HEK293 (cell line): ENCODE measurements at regions not wholly inside any gene's neighbourhood (a gene's known extent, or its start where the extent isn't known, plus 50 kb on each side); places are given as distances from the start of the nearest gene placed in this dataset.

Experiments used
- CTCF ChIA-PET: fragments of 350-600 bp; formaldehyde crosslinking; extraction: SDS; loops from one replicate; lab custom pipeline; 2021; ENCODE audit warnings: antibody characterized with exemption; lab: Yijun Ruan, JAX
- POLR2A ChIA-PET: fragments of 300-600 bp; formaldehyde crosslinking; extraction: SDS; loops from one replicate; lab custom pipeline; 2020; ENCODE audit warnings: antibody characterized with exemption, inconsistent platforms; lab: Yijun Ruan, JAX
- H3K27ac ChIP-seq: fragments of 200-500 bp; sonication (Bioruptor generic); 2 replicates; pipeline ENCODE4 v1.5.1; 2014; ENCODE audit warnings: low read depth, low read length, control low read depth, inconsistent platforms; ENCODE audit errors: extremely low read depth
- H3K36me3 ChIP-seq, 2 experiments: fragments of 200-500 bp in 1 of 2; sonication (Bioruptor generic) in 1 of 2; 1 replicate in 1 of 2; 2 replicates in 1 of 2; pipeline ENCODE4 v1.5.1; 2014 to 2017; ENCODE audit warnings: inconsistent platforms in 2 of 2, low read length in 2 of 2; ENCODE audit not compliant: control insufficient read depth in 2 of 2, insufficient read depth in 1 of 2
- H3K4me1 ChIP-seq: fragments of 200-500 bp; sonication (Bioruptor generic); 2 replicates; pipeline ENCODE4 v1.5.1; 2014; ENCODE audit warnings: mild to moderate bottlenecking, low read length, inconsistent platforms; ENCODE audit not compliant: control insufficient read depth, insufficient read depth
- H3K4me3 ChIP-seq: 2 replicates; pipeline ENCODE4 v1.5.1; 2011; ENCODE audit warnings: low read depth, mild to moderate bottlenecking, control low read depth, low read length, moderate library complexity
- H3K9me3 ChIP-seq: fragments of 200-500 bp; sonication (Bioruptor generic); 2 replicates; pipeline ENCODE4 v1.5.1; 2014; ENCODE audit warnings: low read depth, low read length, inconsistent platforms; ENCODE audit not compliant: control insufficient read depth, insufficient read depth
- HOXA7 ChIP-seq: sonication (generic); formaldehyde crosslinking; IDR thresholded peaks from 2 replicates; pipeline ENCODE4 v1.8.1; 2022; ENCODE audit warnings: missing genetic modification reagents, borderline replicate concordance
- IKZF3 ChIP-seq: fragments of 450-650 bp; IDR thresholded peaks from 2 replicates; pipeline ENCODE4 v1.5.0; 2018; ENCODE audit warnings: missing biosample characterization, mild to moderate bottlenecking, missing genetic modification characterization, moderate library complexity
- KLF10 ChIP-seq: fragments of 450-650 bp; IDR thresholded peaks from 2 replicates; pipeline ENCODE4 v1.5.1; 2018; ENCODE audit warnings: missing biosample characterization, mild to moderate bottlenecking, missing genetic modification characterization
- TCF7L2 ChIP-seq: IDR thresholded peaks from 2 replicates; pipeline ENCODE4 v1.6.1; 2011; ENCODE audit warnings: low read depth, mild to moderate bottlenecking, inconsistent platforms, low read length, moderate library complexity, borderline replicate concordance
- ZNF175 ChIP-seq: fragments of 450-650 bp; formaldehyde crosslinking; IDR thresholded peaks from 2 replicates; pipeline ENCODE4 v1.5.1; 2016; ENCODE audit warnings: missing biosample characterization, missing genetic modification characterization
- ZNF184 ChIP-seq: fragments of 450-650 bp; IDR thresholded peaks from 2 replicates; pipeline ENCODE4 v1.5.1; 2018; ENCODE audit warnings: missing biosample characterization, mild to moderate bottlenecking, missing genetic modification characterization
- ZNF23 ChIP-seq: fragments of 450-650 bp; formaldehyde crosslinking; IDR thresholded peaks from 2 replicates; pipeline ENCODE4 v1.5.1; 2016; ENCODE audit warnings: missing biosample characterization, missing genetic modification characterization, borderline replicate concordance
- ZNF366 ChIP-seq: fragments of 450-650 bp; formaldehyde crosslinking; conservative IDR thresholded peaks from 2 replicates; pipeline ENCODE4 v1.5.1; 2016; ENCODE audit warnings: missing biosample characterization, missing genetic modification characterization
- ZNF391 ChIP-seq: fragments of 450-650 bp; formaldehyde crosslinking; IDR thresholded peaks from 2 replicates; pipeline ENCODE4 v1.5.1; 2016; ENCODE audit warnings: low read depth, missing biosample characterization, missing genetic modification characterization, borderline replicate concordance
- ZNF510 ChIP-seq: fragments of 450-650 bp; formaldehyde crosslinking; IDR thresholded peaks from 2 replicates; pipeline ENCODE4 v1.5.1; 2018; ENCODE audit warnings: mild to moderate bottlenecking, missing genetic modification characterization, missing biosample characterization; ENCODE audit not compliant: insufficient replicate concordance
- ZNF548 ChIP-seq: fragments of 450-650 bp; formaldehyde crosslinking; IDR thresholded peaks from 2 replicates; pipeline ENCODE4 v1.5.1; 2016; ENCODE audit warnings: missing biosample characterization, missing genetic modification characterization
- ZNF549 ChIP-seq: fragments of 450-650 bp; IDR thresholded peaks from 2 replicates; pipeline ENCODE4 v1.5.1; 2018; ENCODE audit warnings: missing biosample characterization, missing genetic modification characterization, mild to moderate bottlenecking, inconsistent platforms, moderate library complexity
- ZNF596 ChIP-seq: fragments of 450-650 bp; IDR thresholded peaks from 2 replicates; pipeline ENCODE4 v1.5.0; 2018; ENCODE audit warnings: missing biosample characterization, mild to moderate bottlenecking, missing genetic modification characterization, moderate library complexity
- ZNF626 ChIP-seq: fragments of 450-650 bp; sonication (Bioruptor Pico); formaldehyde crosslinking; IDR thresholded peaks from 2 replicates; pipeline ENCODE4 v1.5.1; 2018; ENCODE audit warnings: missing biosample characterization, missing genetic modification characterization, inconsistent platforms
- ZSCAN30 ChIP-seq: fragments of 450-650 bp; IDR thresholded peaks from 2 replicates; pipeline ENCODE4 v1.5.1; 2018; ENCODE audit warnings: missing biosample characterization, mild to moderate bottlenecking, missing genetic modification characterization, moderate library complexity
- TF ChIP-seq, protein P1 (sequence below): fragments of 450-650 bp; formaldehyde crosslinking; IDR thresholded peaks from 2 replicates; pipeline ENCODE4 v1.5.1; 2017; ENCODE audit warnings: missing biosample characterization, missing genetic modification characterization
- TF ChIP-seq, protein P2 (sequence below): fragments of 450-650 bp; formaldehyde crosslinking; IDR thresholded peaks from 2 replicates; pipeline ENCODE4 v1.5.1; 2017; ENCODE audit warnings: missing biosample characterization, mild to moderate bottlenecking, missing genetic modification characterization, moderate library complexity
- TF ChIP-seq, protein P3 (sequence below): fragments of 450-650 bp; formaldehyde crosslinking; IDR thresholded peaks from 2 replicates; pipeline ENCODE4 v1.5.1; 2016; ENCODE audit warnings: missing biosample characterization, missing genetic modification characterization, borderline replicate concordance
- TF ChIP-seq, protein P4 (sequence below): fragments of 450-650 bp; formaldehyde crosslinking; IDR thresholded peaks from 2 replicates; pipeline ENCODE4 v1.5.0; 2017; ENCODE audit warnings: missing biosample characterization, missing genetic modification characterization, borderline replicate concordance
- TF ChIP-seq, protein P5 (sequence below): fragments of 450-650 bp; IDR thresholded peaks from 2 replicates; pipeline ENCODE4 v1.5.1; 2018; ENCODE audit warnings: missing biosample characterization, mild to moderate bottlenecking, missing genetic modification characterization

DNA sequence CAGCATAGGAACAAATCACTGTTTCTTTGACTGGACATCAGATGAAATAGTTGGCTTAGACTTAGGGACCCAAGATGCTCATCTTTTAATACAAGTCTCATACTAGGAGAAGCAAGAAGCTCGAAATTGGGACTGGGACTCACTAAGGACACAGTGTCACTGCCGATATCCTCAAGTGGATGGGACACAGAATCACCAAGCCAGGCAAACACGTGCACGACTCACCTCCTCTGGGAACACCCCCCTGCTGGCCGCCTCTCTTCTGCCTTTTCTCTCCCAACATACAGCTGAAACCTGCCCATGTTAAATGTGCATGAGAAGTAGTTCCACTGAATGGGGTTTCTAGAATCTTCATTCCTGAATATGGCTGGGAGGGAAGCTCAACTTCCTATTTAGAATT is 106.6 kb upstream of the FAM204A start:
- Histone ChIP-seq H3K4me1 (no peaks in the 10 kb centered on the region), H3K27ac (no peak overlapping the region), H3K36me3 (no peaks in the 10 kb centered on the region)
- CTCF ChIA-PET: interaction anchor here (0.6 to 6.5 kb wide), 2 partner anchors 10 to 23 kb away, joined by 3 to 47 read pairs; no protein-coding TSS in a partner anchor
- TF ChIP-seq ZNF366 (tag by site-specific recombination): no peak
- no peak for TF ChIP-seq ZNF23 (tag by site-specific recombination)
- TF ChIP-seq TCF7L2: no peak
- no peak for TF ChIP-seq ZNF596 (tag by site-specific recombination)
- TF ChIP-seq ZNF549 (tag by site-specific recombination): no peak
- TF ChIP-seq, protein P1, sequence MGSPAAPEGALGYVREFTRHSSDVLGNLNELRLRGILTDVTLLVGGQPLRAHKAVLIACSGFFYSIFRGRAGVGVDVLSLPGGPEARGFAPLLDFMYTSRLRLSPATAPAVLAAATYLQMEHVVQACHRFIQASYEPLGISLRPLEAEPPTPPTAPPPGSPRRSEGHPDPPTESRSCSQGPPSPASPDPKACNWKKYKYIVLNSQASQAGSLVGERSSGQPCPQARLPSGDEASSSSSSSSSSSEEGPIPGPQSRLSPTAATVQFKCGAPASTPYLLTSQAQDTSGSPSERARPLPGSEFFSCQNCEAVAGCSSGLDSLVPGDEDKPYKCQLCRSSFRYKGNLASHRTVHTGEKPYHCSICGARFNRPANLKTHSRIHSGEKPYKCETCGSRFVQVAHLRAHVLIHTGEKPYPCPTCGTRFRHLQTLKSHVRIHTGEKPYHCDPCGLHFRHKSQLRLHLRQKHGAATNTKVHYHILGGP (tag by site-specific recombination): no peak
- no peak for TF ChIP-seq HOXA7 (CRISPR knock-in tag)
- no peak for TF ChIP-seq KLF10 (tag by site-specific recombination)
- TF ChIP-seq ZSCAN30: no peak
- TF ChIP-seq, protein P2, sequence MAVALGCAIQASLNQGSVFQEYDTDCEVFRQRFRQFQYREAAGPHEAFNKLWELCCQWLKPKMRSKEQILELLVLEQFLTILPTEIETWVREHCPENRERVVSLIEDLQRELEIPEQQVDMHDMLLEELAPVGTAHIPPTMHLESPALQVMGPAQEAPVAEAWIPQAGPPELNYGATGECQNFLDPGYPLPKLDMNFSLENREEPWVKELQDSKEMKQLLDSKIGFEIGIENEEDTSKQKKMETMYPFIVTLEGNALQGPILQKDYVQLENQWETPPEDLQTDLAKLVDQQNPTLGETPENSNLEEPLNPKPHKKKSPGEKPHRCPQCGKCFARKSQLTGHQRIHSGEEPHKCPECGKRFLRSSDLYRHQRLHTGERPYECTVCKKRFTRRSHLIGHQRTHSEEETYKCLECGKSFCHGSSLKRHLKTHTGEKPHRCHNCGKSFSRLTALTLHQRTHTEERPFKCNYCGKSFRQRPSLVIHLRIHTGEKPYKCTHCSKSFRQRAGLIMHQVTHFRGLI: no peak
- TF ChIP-seq ZNF548 (tag by site-specific recombination): no peak
- no peak for TF ChIP-seq ZNF184 (tag by site-specific recombination)
- TF ChIP-seq, protein P3, sequence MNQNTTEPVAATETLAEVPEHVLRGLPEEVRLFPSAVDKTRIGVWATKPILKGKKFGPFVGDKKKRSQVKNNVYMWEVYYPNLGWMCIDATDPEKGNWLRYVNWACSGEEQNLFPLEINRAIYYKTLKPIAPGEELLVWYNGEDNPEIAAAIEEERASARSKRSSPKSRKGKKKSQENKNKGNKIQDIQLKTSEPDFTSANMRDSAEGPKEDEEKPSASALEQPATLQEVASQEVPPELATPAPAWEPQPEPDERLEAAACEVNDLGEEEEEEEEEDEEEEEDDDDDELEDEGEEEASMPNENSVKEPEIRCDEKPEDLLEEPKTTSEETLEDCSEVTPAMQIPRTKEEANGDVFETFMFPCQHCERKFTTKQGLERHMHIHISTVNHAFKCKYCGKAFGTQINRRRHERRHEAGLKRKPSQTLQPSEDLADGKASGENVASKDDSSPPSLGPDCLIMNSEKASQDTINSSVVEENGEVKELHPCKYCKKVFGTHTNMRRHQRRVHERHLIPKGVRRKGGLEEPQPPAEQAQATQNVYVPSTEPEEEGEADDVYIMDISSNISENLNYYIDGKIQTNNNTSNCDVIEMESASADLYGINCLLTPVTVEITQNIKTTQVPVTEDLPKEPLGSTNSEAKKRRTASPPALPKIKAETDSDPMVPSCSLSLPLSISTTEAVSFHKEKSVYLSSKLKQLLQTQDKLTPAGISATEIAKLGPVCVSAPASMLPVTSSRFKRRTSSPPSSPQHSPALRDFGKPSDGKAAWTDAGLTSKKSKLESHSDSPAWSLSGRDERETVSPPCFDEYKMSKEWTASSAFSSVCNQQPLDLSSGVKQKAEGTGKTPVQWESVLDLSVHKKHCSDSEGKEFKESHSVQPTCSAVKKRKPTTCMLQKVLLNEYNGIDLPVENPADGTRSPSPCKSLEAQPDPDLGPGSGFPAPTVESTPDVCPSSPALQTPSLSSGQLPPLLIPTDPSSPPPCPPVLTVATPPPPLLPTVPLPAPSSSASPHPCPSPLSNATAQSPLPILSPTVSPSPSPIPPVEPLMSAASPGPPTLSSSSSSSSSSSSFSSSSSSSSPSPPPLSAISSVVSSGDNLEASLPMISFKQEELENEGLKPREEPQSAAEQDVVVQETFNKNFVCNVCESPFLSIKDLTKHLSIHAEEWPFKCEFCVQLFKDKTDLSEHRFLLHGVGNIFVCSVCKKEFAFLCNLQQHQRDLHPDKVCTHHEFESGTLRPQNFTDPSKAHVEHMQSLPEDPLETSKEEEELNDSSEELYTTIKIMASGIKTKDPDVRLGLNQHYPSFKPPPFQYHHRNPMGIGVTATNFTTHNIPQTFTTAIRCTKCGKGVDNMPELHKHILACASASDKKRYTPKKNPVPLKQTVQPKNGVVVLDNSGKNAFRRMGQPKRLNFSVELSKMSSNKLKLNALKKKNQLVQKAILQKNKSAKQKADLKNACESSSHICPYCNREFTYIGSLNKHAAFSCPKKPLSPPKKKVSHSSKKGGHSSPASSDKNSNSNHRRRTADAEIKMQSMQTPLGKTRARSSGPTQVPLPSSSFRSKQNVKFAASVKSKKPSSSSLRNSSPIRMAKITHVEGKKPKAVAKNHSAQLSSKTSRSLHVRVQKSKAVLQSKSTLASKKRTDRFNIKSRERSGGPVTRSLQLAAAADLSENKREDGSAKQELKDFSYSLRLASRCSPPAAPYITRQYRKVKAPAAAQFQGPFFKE (tag by site-specific recombination): no peak
- TF ChIP-seq, all 188 proteins: peak for 0
- POLR2A ChIA-PET: interaction anchor here (0.6 kb wide), 1 partner anchor 82 kb away, joined by 4 read pairs; no protein-coding TSS in a partner anchor
- no peaks in the 10 kb centered on the region for H3K9me3 ChIP-seq
- no peak overlapping the region for H3K4me3 ChIP-seq

DNA sequence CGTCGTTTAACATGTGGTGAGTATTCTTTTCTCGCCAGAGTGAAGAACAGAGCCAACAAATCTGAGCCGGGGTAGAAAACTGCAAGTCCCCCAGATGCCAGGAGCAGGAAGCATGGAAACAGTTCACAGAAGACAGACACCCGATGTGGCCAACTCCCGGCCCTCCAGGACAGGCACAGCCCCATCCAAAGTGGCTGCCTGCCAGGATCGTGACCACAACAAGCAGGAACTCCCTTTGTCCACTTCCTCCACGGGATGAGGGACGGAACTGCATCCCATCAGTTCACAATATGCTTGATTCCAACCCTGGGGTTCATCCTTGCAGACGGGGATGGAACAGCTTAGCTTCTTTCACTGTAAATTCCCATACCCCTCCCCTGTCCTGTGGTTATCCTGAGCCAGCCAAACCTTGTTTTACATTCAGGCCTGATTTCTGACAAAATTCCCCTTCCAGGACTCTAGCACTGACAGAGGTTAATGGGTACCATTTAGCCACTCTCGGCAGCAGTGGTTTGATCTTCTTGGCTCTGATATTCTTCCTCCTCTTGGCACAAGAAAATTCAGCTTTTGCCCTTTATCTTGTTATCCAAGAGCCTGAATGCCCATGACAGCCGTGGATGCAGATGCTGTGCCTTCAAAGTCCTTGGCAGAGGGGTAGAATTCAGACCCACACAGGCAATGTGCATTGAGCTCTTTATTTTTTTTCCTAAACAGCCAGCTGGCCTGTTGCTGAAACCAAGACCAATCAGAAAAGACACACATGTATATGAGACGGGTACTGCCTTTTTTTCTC is 105.5 kb upstream of the FAM204A start:
- Histone ChIP-seq H3K27ac (no peak overlapping the region), H3K9me3 (no peaks in the 10 kb centered on the region), H3K4me1 (no peaks in the 10 kb centered on the region), H3K4me3 (no peak overlapping the region), H3K36me3 (no peaks in the 10 kb centered on the region)
- CTCF ChIA-PET: interaction anchor here (0.6 to 6.5 kb wide), 2 partner anchors 11 to 39 kb away, joined by 3 to 47 read pairs; no protein-coding TSS in a partner anchor
- POLR2A ChIA-PET: no interaction called here
- no peak for TF ChIP-seq ZNF510
- TF ChIP-seq, protein P4, sequence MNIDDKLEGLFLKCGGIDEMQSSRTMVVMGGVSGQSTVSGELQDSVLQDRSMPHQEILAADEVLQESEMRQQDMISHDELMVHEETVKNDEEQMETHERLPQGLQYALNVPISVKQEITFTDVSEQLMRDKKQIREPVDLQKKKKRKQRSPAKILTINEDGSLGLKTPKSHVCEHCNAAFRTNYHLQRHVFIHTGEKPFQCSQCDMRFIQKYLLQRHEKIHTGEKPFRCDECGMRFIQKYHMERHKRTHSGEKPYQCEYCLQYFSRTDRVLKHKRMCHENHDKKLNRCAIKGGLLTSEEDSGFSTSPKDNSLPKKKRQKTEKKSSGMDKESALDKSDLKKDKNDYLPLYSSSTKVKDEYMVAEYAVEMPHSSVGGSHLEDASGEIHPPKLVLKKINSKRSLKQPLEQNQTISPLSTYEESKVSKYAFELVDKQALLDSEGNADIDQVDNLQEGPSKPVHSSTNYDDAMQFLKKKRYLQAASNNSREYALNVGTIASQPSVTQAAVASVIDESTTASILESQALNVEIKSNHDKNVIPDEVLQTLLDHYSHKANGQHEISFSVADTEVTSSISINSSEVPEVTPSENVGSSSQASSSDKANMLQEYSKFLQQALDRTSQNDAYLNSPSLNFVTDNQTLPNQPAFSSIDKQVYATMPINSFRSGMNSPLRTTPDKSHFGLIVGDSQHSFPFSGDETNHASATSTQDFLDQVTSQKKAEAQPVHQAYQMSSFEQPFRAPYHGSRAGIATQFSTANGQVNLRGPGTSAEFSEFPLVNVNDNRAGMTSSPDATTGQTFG (tag by site-specific recombination): no peak
- TF ChIP-seq, protein P5, sequence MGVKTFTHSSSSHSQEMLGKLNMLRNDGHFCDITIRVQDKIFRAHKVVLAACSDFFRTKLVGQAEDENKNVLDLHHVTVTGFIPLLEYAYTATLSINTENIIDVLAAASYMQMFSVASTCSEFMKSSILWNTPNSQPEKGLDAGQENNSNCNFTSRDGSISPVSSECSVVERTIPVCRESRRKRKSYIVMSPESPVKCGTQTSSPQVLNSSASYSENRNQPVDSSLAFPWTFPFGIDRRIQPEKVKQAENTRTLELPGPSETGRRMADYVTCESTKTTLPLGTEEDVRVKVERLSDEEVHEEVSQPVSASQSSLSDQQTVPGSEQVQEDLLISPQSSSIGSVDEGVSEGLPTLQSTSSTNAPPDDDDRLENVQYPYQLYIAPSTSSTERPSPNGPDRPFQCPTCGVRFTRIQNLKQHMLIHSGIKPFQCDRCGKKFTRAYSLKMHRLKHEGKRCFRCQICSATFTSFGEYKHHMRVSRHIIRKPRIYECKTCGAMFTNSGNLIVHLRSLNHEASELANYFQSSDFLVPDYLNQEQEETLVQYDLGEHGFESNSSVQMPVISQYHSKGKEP: no peak
- no peak for TF ChIP-seq ZNF626
- no peak for TF ChIP-seq ZNF391
- TF ChIP-seq IKZF3 (tag by site-specific recombination): no peak
- TF ChIP-seq ZNF175: no peak
